WERI-Rb-1 (cell line): ENCODE measurements at regions not wholly inside any gene's neighbourhood (a gene's known extent, or its start where the extent isn't known, plus 50 kb on each side); places are given as distances from the start of the nearest gene placed in this dataset.

Experiments used
- DNase-seq: peaks from one replicate; pipeline ENCODE4 v3.0.0-alpha.2; 2020
- H3K27ac ChIP-seq: fragments of 250-450 bp; sonication (Bioruptor Pico); 2 replicates; pipeline ENCODE4 v1.5.1; 2020; ENCODE audit warnings: mild to moderate bottlenecking, moderate library complexity
- H3K27me3 ChIP-seq: fragments of 250-450 bp; sonication (Bioruptor Pico); 2 replicates; pipeline ENCODE4 v1.5.1; 2021; ENCODE audit warnings: mild to moderate bottlenecking, low read depth, moderate library complexity; ENCODE audit not compliant: insufficient read depth, severe bottlenecking
- H3K36me3 ChIP-seq: fragments of 250-450 bp; sonication (Bioruptor Pico); 2 replicates; pipeline ENCODE4 v1.5.1; 2020; ENCODE audit warnings: mild to moderate bottlenecking, moderate library complexity
- H3K4me3 ChIP-seq: 2 replicates; pipeline ENCODE4 v1.5.1; 2011; ENCODE audit warnings: low read depth, mild to moderate bottlenecking, control low read depth, low read length
- H3K9me3 ChIP-seq: fragments of 250-450 bp; sonication (Bioruptor Pico); 2 replicates; pipeline ENCODE4 v1.5.1; 2021; ENCODE audit warnings: mild to moderate bottlenecking, moderate library complexity; ENCODE audit not compliant: severe bottlenecking
- CTCF ChIP-seq: IDR thresholded peaks from 2 replicates; pipeline ENCODE4 v1.5.1; 2011; ENCODE audit warnings: low read depth, mild to moderate bottlenecking, control low read depth, inconsistent platforms, low read length

- no peak overlapping the region for H3K27ac ChIP-seq
Observed at GRCh38 chr1:82177192-82177591, 376.5 kb downstream of the ADGRL2 start.

GRCh38 chr1:82171955-82172354 lies 371.2 kb downstream of the ADGRL2 start:
- no peak for TF ChIP-seq CTCF
- no peak for DNase-seq
- Histone ChIP-seq H3K27me3 (no peaks in the 10 kb centered on the region), H3K9me3 (no peaks in the 10 kb centered on the region), H3K4me3 (no peak overlapping the region), H3K27ac (no peak overlapping the region), H3K36me3 (no peaks in the 10 kb centered on the region)

More at GRCh38 chr1:82177192-82177591, 376.5 kb downstream of the ADGRL2 start:
- H3K9me3 ChIP-seq: no peaks in the 10 kb centered on the region
- H3K36me3 ChIP-seq: no peaks in the 10 kb centered on the region
- no peaks in the 10 kb centered on the region for H3K27me3 ChIP-seq
- no peak overlapping the region for H3K4me3 ChIP-seq
- TF ChIP-seq CTCF: no peak
- no peak for DNase-seq

- DNase-seq: no peak
- no peaks in the 10 kb centered on the region for H3K9me3 ChIP-seq
- H3K4me3 ChIP-seq: no peak overlapping the region
- H3K36me3 ChIP-seq: no peaks in the 10 kb centered on the region
- no peaks in the 10 kb centered on the region for H3K27me3 ChIP-seq
- no peak overlapping the region for H3K27ac ChIP-seq
- TF ChIP-seq CTCF: no peak
Observed at GRCh38 chr1:82168482-82168881, 367.7 kb downstream of the ADGRL2 start.

- no peaks in the 10 kb centered on the region for H3K27me3 ChIP-seq
- TF ChIP-seq CTCF: no peak
- DNase-seq: no peak
- no peak overlapping the region for H3K4me3 ChIP-seq
- no peak overlapping the region for H3K27ac ChIP-seq
- H3K9me3 ChIP-seq: no peaks in the 10 kb centered on the region
- no peaks in the 10 kb centered on the region for H3K36me3 ChIP-seq
Observed at GRCh38 chr1:82165304-82165703, 364.6 kb downstream of the ADGRL2 start.

- no peak for DNase-seq
- no peaks in the 10 kb centered on the region for H3K36me3 ChIP-seq
- no peaks in the 10 kb centered on the region for H3K9me3 ChIP-seq
- no peak overlapping the region for H3K27ac ChIP-seq
- no peaks in the 10 kb centered on the region for H3K27me3 ChIP-seq
- no peak overlapping the region for H3K4me3 ChIP-seq
- TF ChIP-seq CTCF: no peak
Observed at GRCh38 chr1:82162486-82163420, 362.0 kb downstream of the ADGRL2 start.
